ENCODE measurements at regions not wholly inside any gene's neighbourhood (a gene's known extent, or its start where the extent isn't known, plus 50 kb on each side); places are given as distances from the start of the nearest gene placed in this dataset.

GRCh38 chr2:100754951-100755350, 65.0 kb upstream of the NPAS2 start:
- H3K36me3 Mint-ChIP-seq (ENCODE audit: low read depth) = no peaks in the 10 kb centered on the region
- H3K27me3 ChIP-seq (ENCODE audit: control insufficient read depth in 1 of 2, insufficient read depth in 2 of 2, low read length in 2 of 2) = no peaks in the 10 kb centered on the region
- no peak overlapping the region for H3K4me3 ChIP-seq (ENCODE audit: low read length)
- no peaks in the 10 kb centered on the region for H3K4me1 ChIP-seq (ENCODE audit: insufficient read depth, low read length)
- H3K27me3 Mint-ChIP-seq = no peaks in the 10 kb centered on the region
- no peaks in the 10 kb centered on the region for H3K9me3 Mint-ChIP-seq
- H3K4me1 Mint-ChIP-seq (ENCODE audit: low read depth) = peaks cover 9% of the 10 kb centered on the region
- no peak overlapping the region for H3K27ac Mint-ChIP-seq
- no peaks in the 10 kb centered on the region for H3K9me3 ChIP-seq (ENCODE audit: control insufficient read depth in 1 of 2, insufficient read depth in 1 of 2, low read length in 2 of 2)
- no peak overlapping the region for H3K27ac ChIP-seq (ENCODE audit: low read depth in 1 of 2, low read length in 2 of 2)
- no peak for ATAC-seq (ENCODE audit: poor library complexity)
- intact Hi-C loops (cut with DNase I, micrococcal nuclease) = no loop called here
- ChIA-PET POLR2A (no interaction called here), CTCF (no interaction called here)
- TF ChIP-seq CTCF (IDR thresholded peaks at IDR 0.05) = no peak
- H3K36me3 ChIP-seq (ENCODE audit: insufficient read depth, low read length) = no peaks in the 10 kb centered on the region
- no peak overlapping the region for H3K4me3 Mint-ChIP-seq
- no peak for DNase-seq

GRCh38 chr2:100755441-100755840, 64.5 kb upstream of the NPAS2 start:
- H3K4me1 Mint-ChIP-seq (ENCODE audit: low read depth) = peaks cover 9% of the 10 kb centered on the region
- Histone ChIP-seq H3K36me3 (ENCODE audit: insufficient read depth, low read length) (no peaks in the 10 kb centered on the region), H3K4me3 (ENCODE audit: low read length) (no peak overlapping the region), H3K27me3 (ENCODE audit: control insufficient read depth in 1 of 2, insufficient read depth in 2 of 2, low read length in 2 of 2) (no peaks in the 10 kb centered on the region), H3K27ac (ENCODE audit: low read depth in 1 of 2, low read length in 2 of 2) (no peak overlapping the region), H3K9me3 (ENCODE audit: control insufficient read depth in 1 of 2, insufficient read depth in 1 of 2, low read length in 2 of 2) (no peaks in the 10 kb centered on the region), H3K4me1 (ENCODE audit: insufficient read depth, low read length) (no peaks in the 10 kb centered on the region)
- ATAC-seq (ENCODE audit: poor library complexity) (no peak), DNase-seq (no peak)
- intact Hi-C loops (cut with DNase I, micrococcal nuclease) = no loop called here
- H3K27me3 Mint-ChIP-seq = no peaks in the 10 kb centered on the region
- H3K27ac Mint-ChIP-seq = no peak overlapping the region
- no peaks in the 10 kb centered on the region for H3K9me3 Mint-ChIP-seq
- POLR2A ChIA-PET = no interaction called here
- CTCF ChIA-PET = no interaction called here
- no peak overlapping the region for H3K4me3 Mint-ChIP-seq
- TF ChIP-seq CTCF (IDR thresholded peaks at IDR 0.05) = no peak
- no peaks in the 10 kb centered on the region for H3K36me3 Mint-ChIP-seq (ENCODE audit: low read depth)

- H3K9me3 Mint-ChIP-seq = no peaks in the 10 kb centered on the region
- intact Hi-C loops (cut with DNase I, micrococcal nuclease) = no loop called here
- no peak for TF ChIP-seq CTCF (IDR thresholded peaks at IDR 0.05)
- no peak overlapping the region for H3K4me3 Mint-ChIP-seq
- no peak for ATAC-seq (ENCODE audit: poor library complexity)
- CTCF ChIA-PET = no interaction called here
- no peak overlapping the region for H3K27ac Mint-ChIP-seq
- no peaks in the 10 kb centered on the region for H3K36me3 Mint-ChIP-seq (ENCODE audit: low read depth)
- Histone ChIP-seq H3K4me3 (ENCODE audit: low read length) (no peak overlapping the region), H3K27me3 (ENCODE audit: control insufficient read depth in 1 of 2, insufficient read depth in 2 of 2, low read length in 2 of 2) (no peaks in the 10 kb centered on the region), H3K27ac (ENCODE audit: low read depth in 1 of 2, low read length in 2 of 2) (no peak overlapping the region), H3K4me1 (ENCODE audit: insufficient read depth, low read length) (no peaks in the 10 kb centered on the region), H3K9me3 (ENCODE audit: control insufficient read depth in 1 of 2, insufficient read depth in 1 of 2, low read length in 2 of 2) (no peaks in the 10 kb centered on the region), H3K36me3 (ENCODE audit: insufficient read depth, low read length) (no peaks in the 10 kb centered on the region)
- DNase-seq = no peak
- H3K4me1 Mint-ChIP-seq (ENCODE audit: low read depth) = peaks cover 9% of the 10 kb centered on the region
- POLR2A ChIA-PET = no interaction called here
- H3K27me3 Mint-ChIP-seq = no peaks in the 10 kb centered on the region
Measured at GRCh38 chr2:100756704-100757103, 63.2 kb upstream of the NPAS2 start.
